HG03139 (cell line): ENCODE measurements at regions not wholly inside any gene's neighbourhood (a gene's known extent, or its start where the extent isn't known, plus 50 kb on each side); places are given as distances from the start of the nearest gene placed in this dataset.

Experiments used
- ATAC-seq: cut with Tn5 transposase; IDR thresholded peaks from one replicate; pipeline ENCODE4 v1.9.1; 2021; ENCODE audit not compliant: unreplicated experiment

- no peak for ATAC-seq
These were observed 171.5 kb upstream of the SIX2 start for GRCh38 chr2:45180779-45181178.

GRCh38 chr2:45180033-45180746 lies 170.9 kb upstream of the SIX2 start:
- ATAC-seq, result no peak

GRCh38 chr2:45178854-45179253 lies 169.6 kb upstream of the SIX2 start:
- ATAC-seq, result no peak

- ATAC-seq, result no peak
These were observed 169.1 kb upstream of the SIX2 start for GRCh38 chr2:45178359-45178758.

- ATAC-seq, result no peak
These were observed 168.6 kb upstream of the SIX2 start for GRCh38 chr2:45177870-45178269.

GRCh38 chr2:45176390-45176789 lies 167.1 kb upstream of the SIX2 start:
- no peak for ATAC-seq

GRCh38 chr2:45173513-45173912 lies 164.3 kb upstream of the SIX2 start:
- no peak for ATAC-seq

- ATAC-seq, result no peak
These were observed 163.6 kb upstream of the SIX2 start for GRCh38 chr2:45172760-45173392.

- ATAC-seq, result no peak
These were observed 162.9 kb upstream of the SIX2 start for GRCh38 chr2:45172142-45172541.

GRCh38 chr2:45171136-45171501 lies 161.9 kb upstream of the SIX2 start:
- no peak for ATAC-seq

- no peak for ATAC-seq
These were observed 161.2 kb upstream of the SIX2 start for GRCh38 chr2:45170191-45171135.

- ATAC-seq, result no peak
These were observed 160.3 kb upstream of the SIX2 start for GRCh38 chr2:45169339-45170190.

- no peak for ATAC-seq
These were observed 159.6 kb upstream of the SIX2 start for GRCh38 chr2:45168711-45169338.

GRCh38 chr2:45167920-45168629 lies 158.8 kb upstream of the SIX2 start:
- no peak for ATAC-seq

- ATAC-seq, result no peak
These were observed 157.1 kb upstream of the SIX2 start for GRCh38 chr2:45166229-45166890.

GRCh38 chr2:45162711-45163110 lies 153.5 kb upstream of the SIX2 start:
- no peak for ATAC-seq

GRCh38 chr2:45156605-45157004 lies 147.4 kb upstream of the SIX2 start:
- ATAC-seq, result no peak

- ATAC-seq, result no peak
These were observed 145.4 kb upstream of the SIX2 start for GRCh38 chr2:45154606-45155155.

GRCh38 chr2:45154144-45154543 lies 144.9 kb upstream of the SIX2 start:
- ATAC-seq, result no peak
